Skeletal muscle tissue (tissue), 3 donors: ENCODE measurements at regions not wholly inside any gene's neighbourhood (a gene's known extent, or its start where the extent isn't known, plus 50 kb on each side); places are given as distances from the start of the nearest gene placed in this dataset.

ENCODE experiments used
- H3K27ac ChIP-seq: one replicate; pipeline ENCODE4 v1.7.0; 2013; ENCODE audit warnings: mild to moderate bottlenecking, low read depth, low read length, inconsistent platforms
- H3K27me3 ChIP-seq, 3 donors: one replicate each; pipeline ENCODE4 v1.7.0; 2013; ENCODE audit warnings: low read length in 3 of 3; ENCODE audit not compliant: control insufficient read depth in 3 of 3, insufficient read depth in 3 of 3
- H3K36me3 ChIP-seq, 3 donors: one replicate each; pipeline ENCODE4 v1.7.0; 2013; ENCODE audit warnings: low read length in 3 of 3; ENCODE audit not compliant: control insufficient read depth in 3 of 3, insufficient read depth in 3 of 3
- H3K4me1 ChIP-seq, 3 donors: one replicate each; pipeline ENCODE4 v1.7.0; 2013; ENCODE audit warnings: low read length in 3 of 3, mild to moderate bottlenecking in 3 of 3; ENCODE audit not compliant: control insufficient read depth in 3 of 3, insufficient read depth in 3 of 3
- H3K4me3 ChIP-seq, 3 donors: one replicate each; pipeline ENCODE4 v1.7.0; 2013; ENCODE audit warnings: low read length in 3 of 3
- H3K9ac ChIP-seq, 3 donors: one replicate each; pipeline ENCODE4 v1.7.0; 2013; ENCODE audit warnings: low read length in 3 of 3, mild to moderate bottlenecking in 3 of 3, moderate library complexity in 2 of 3, low read depth in 1 of 3
- H3K9me3 ChIP-seq, 3 donors: one replicate each; pipeline ENCODE4 v1.7.0; 2013; ENCODE audit warnings: low read length in 3 of 3; ENCODE audit not compliant: control insufficient read depth in 3 of 3
- donor health status: Osteomylitis.

GRCh38 chr16:86816930-86817625, 238.7 kb downstream of the FOXL1 start:
- Histone ChIP-seq H3K9ac (no peak overlapping the region), H3K36me3 (no peaks in the 10 kb centered on the region), H3K9me3 (no peaks in the 10 kb centered on the region), H3K27me3 (peaks cover 29 to 46% (median 35%) of the 10 kb centered on the region in 3 donors), H3K27ac (no peak overlapping the region), H3K4me1 (peaks cover 0 to 10% (median 7%) of the 10 kb centered on the region in 3 donors), H3K4me3 (no peak overlapping the region)

GRCh38 chr16:86818671-86819532, 240.6 kb downstream of the FOXL1 start:
- H3K9ac ChIP-seq: peak overlapping the region in 1 of 3 donors; percentile 33
- H3K27me3 ChIP-seq: peaks cover 29 to 62% (median 39%) of the 10 kb centered on the region in 3 donors

DNA sequence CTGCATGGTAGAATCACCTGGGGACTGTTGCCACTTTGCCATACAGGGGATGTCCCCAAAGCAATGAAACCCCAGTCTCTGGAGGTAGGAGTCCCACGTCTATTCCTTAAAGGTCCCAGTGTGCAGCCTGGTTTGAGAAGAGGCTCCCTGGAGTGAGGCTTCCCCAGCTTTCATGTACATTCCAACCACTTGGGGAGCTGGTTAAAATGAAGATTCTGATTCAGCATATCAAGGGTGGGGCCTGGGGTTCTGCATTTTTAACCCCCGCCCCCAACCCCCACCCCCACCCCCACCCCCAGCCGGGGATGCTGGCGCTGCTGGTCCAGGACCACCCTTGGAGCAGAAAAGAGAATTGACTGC, 241.2 kb downstream of the FOXL1 start:
- no peak overlapping the region for H3K27ac ChIP-seq
- H3K9me3 ChIP-seq: no peaks in the 10 kb centered on the region
- no peak overlapping the region for H3K9ac ChIP-seq
- H3K4me1 ChIP-seq: peaks cover 0 to 10% (median 7%) of the 10 kb centered on the region in 3 donors
- peaks cover 32 to 68% (median 43%) of the 10 kb centered on the region in 3 donors for H3K27me3 ChIP-seq
- peak overlapping the region in 2 of 3 donors; percentile 50 to 58 for H3K4me3 ChIP-seq
- no peaks in the 10 kb centered on the region for H3K36me3 ChIP-seq

More at GRCh38 chr16:86818671-86819532, 240.6 kb downstream of the FOXL1 start:
- Histone ChIP-seq H3K4me3 (peak overlapping the region; percentile 3 to 58 (median 50)), H3K9me3 (no peaks in the 10 kb centered on the region), H3K27ac (no peak overlapping the region), H3K4me1 (peaks cover 0 to 10% (median 7%) of the 10 kb centered on the region in 3 donors), H3K36me3 (no peaks in the 10 kb centered on the region)

- Histone ChIP-seq H3K9me3 (peaks cover 0 to 2% (median 0%) of the 10 kb centered on the region in 3 donors), H3K27me3 (peaks cover 55 to 84% (median 64%) of the 10 kb centered on the region in 3 donors), H3K4me1 (peaks cover 0 to 10% (median 7%) of the 10 kb centered on the region in 3 donors), H3K9ac (no peak overlapping the region), H3K4me3 (no peak overlapping the region), H3K27ac (no peak overlapping the region), H3K36me3 (no peaks in the 10 kb centered on the region)
Observed at GRCh38 chr16:86821895-86822294, 243.5 kb downstream of the FOXL1 start.

DNA sequence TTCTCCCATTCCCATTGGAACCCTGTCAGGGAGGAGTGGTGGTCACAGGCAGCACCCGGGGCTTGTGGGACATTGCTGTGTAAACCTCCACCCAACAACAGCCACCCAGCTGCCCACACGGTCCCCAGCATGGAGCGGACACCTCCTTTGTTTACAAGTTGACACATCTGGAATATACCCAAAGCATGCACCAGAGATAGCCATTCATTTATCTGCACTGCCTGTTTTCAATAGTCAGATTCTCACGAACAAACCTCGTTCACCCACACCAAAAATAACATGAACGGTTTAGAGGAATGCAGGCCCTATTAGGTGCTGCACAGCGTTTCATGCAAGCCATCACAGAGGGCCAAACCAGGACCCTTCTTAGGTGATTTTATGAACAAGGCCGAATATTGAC, 244.8 kb downstream of the FOXL1 start:
- Histone ChIP-seq H3K27me3 (peaks cover 54 to 85% (median 71%) of the 10 kb centered on the region in 3 donors), H3K4me3 (no peak overlapping the region), H3K9ac (no peak overlapping the region)

DNA sequence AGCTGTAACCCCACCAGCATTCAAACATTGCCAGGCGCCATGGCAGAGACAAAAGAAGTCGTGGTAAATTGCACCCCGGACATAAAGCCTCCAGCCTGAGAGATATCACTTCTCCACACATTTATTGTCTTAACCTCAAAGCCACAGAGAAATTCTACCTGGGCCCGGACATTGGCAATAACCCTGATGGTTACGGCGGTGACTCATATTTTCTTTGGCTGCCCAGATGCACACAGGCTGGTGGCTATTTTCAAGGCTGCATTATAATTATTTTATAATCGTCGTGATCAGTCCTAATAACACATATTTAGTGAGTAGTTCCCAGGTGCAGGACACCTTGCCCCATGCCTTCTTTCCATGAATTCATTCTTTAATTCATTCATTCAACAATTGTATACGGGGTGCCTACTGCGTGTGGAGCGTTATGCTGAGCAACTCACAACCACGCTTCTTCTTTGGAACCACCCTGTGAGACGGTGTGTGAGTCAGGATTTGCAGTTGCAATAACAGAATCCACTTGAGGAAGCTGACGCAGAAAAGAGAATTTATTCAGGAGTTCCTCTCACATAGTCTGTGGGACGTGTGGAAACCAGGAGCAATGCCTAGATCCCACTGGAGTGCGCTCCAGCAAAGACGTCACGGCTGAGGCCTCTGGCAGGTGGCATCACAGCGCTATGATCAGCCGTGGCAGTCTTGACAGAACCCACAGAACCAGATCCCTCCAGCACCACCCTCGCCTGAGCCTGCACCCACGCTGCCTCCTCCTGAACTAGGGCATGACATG, 245.7 kb downstream of the FOXL1 start:
- no peaks in the 10 kb centered on the region for H3K36me3 ChIP-seq
- H3K9ac ChIP-seq: no peak overlapping the region

More for the DNA sequence above, 244.8 kb downstream of the FOXL1 start:
- H3K4me1 ChIP-seq: peaks cover 0 to 10% (median 7%) of the 10 kb centered on the region in 3 donors
- no peak overlapping the region for H3K27ac ChIP-seq
- H3K9me3 ChIP-seq: peaks cover 0 to 2% (median 0%) of the 10 kb centered on the region in 3 donors
- H3K36me3 ChIP-seq: no peaks in the 10 kb centered on the region

DNA sequence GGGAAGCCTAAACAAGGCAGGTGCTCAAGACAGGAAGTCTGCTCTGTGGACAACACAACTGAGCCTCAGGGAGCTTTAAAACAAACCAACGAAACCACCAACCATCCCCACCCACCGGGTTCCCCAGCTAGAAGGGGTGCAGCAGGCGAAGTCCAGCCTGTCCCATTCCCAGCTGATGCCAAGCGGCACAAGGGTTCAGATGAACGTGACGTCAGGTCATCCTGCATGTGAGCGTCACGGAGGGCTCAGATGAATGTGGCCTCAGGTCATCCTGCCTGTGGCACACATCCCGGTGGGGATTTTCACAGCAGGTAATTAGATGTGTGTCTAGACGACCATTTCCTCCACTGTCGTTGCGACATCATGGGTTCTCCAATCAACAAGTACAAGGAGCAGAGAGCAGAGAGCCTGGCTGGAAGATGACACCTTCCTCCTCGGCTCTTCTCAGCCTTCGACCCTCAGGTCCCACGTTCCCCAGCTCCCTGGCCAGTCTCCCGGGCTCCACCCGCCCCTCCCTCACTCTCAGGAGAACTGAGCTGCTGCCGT, 246.5 kb downstream of the FOXL1 start:
- Histone ChIP-seq H3K9ac (no peak overlapping the region), H3K27me3 (peaks cover 58 to 82% (median 60%) of the 10 kb centered on the region in 3 donors)

More for the DNA sequence above, 245.7 kb downstream of the FOXL1 start:
- peaks cover 53 to 79% (median 63%) of the 10 kb centered on the region in 3 donors for H3K27me3 ChIP-seq
- H3K9me3 ChIP-seq: peaks cover 0 to 2% (median 0%) of the 10 kb centered on the region in 3 donors
- no peak overlapping the region for H3K27ac ChIP-seq
- no peak overlapping the region for H3K4me3 ChIP-seq
- peaks cover 0 to 3% (median 1%) of the 10 kb centered on the region in 3 donors for H3K4me1 ChIP-seq

DNA sequence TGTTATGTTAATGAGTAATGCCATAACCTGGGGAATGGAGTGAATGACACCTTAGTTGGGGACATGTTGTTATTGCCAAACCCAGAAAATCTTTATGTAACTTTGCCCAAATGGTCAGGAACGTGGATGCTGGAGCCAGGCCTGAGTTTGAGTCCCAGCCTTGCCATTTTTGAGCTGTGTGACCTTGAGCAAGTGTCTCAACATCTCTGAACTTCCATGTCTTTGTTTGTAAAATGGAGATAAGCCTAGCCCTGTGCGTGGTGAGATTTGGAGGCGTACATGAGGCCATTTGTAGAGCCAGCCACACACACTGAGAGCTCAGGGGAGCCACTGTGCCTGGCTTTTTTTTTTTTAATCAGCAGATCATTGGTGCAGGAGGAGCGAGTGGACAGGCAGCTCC, 247.3 kb downstream of the FOXL1 start:
- Histone ChIP-seq H3K9me3 (peaks cover 0 to 2% (median 0%) of the 10 kb centered on the region in 3 donors), H3K27me3 (peaks cover 49 to 80% (median 61%) of the 10 kb centered on the region in 3 donors), H3K27ac (no peak overlapping the region), H3K4me1 (no peaks in the 10 kb centered on the region), H3K9ac (no peak overlapping the region), H3K4me3 (no peak overlapping the region), H3K36me3 (no peaks in the 10 kb centered on the region)

More for the DNA sequence above, 246.5 kb downstream of the FOXL1 start:
- H3K9me3 ChIP-seq: peaks cover 0 to 2% (median 0%) of the 10 kb centered on the region in 3 donors
- no peaks in the 10 kb centered on the region for H3K36me3 ChIP-seq
- H3K4me1 ChIP-seq: no peaks in the 10 kb centered on the region
- no peak overlapping the region for H3K4me3 ChIP-seq
- no peak overlapping the region for H3K27ac ChIP-seq

- Histone ChIP-seq H3K36me3 (no peaks in the 10 kb centered on the region), H3K27me3 (peaks cover 44 to 71% (median 53%) of the 10 kb centered on the region in 3 donors), H3K9ac (no peak overlapping the region)
Observed at GRCh38 chr16:86826941-86827340, 248.6 kb downstream of the FOXL1 start.

More at GRCh38 chr16:86826941-86827340, 248.6 kb downstream of the FOXL1 start:
- no peak overlapping the region for H3K27ac ChIP-seq
- H3K4me1 ChIP-seq: no peaks in the 10 kb centered on the region
- H3K9me3 ChIP-seq: peaks cover 0 to 2% (median 0%) of the 10 kb centered on the region in 3 donors
- no peak overlapping the region for H3K4me3 ChIP-seq
